Epithelial cell of proximal tubule (primary cell): ENCODE measurements at regions not wholly inside any gene's neighbourhood (a gene's known extent, or its start where the extent isn't known, plus 50 kb on each side); places are given as distances from the start of the nearest gene placed in this dataset.
"Not testable (repeated sequence)": the region's sequence is repeated elsewhere in the genome, so short reads cannot be mapped to it uniquely, and the experiment has no call there.

Experiments
- DNase-seq: peaks from one replicate; pipeline ENCODE4 v3.0.0-alpha.2; 2011; ENCODE audit warnings: low read depth
- H3K4me3 ChIP-seq: 2 replicates; pipeline ENCODE4 v1.5.1; 2011; ENCODE audit warnings: low read depth, mild to moderate bottlenecking, low read length
- CTCF ChIP-seq: conservative IDR thresholded peaks from 2 replicates; pipeline ENCODE4 v1.5.1; 2012; ENCODE audit warnings: low read depth, mild to moderate bottlenecking, low read length

- H3K4me3 ChIP-seq = no peak overlapping the region
- no peak for DNase-seq
- no peak for TF ChIP-seq CTCF
Observed at GRCh38 chr6:67974931-67975330, 660.2 kb upstream of the ADGRB3 start.

- DNase-seq = no peak
- no peak for TF ChIP-seq CTCF
- no peak overlapping the region for H3K4me3 ChIP-seq
Observed at GRCh38 chr6:67971812-67972211, 663.3 kb upstream of the ADGRB3 start.

GRCh38 chr6:67966830-67967229, 668.3 kb upstream of the ADGRB3 start:
- no peak for TF ChIP-seq CTCF
- H3K4me3 ChIP-seq = no peak overlapping the region
- no peak for DNase-seq

GRCh38 chr6:67956352-67956751, 678.7 kb upstream of the ADGRB3 start:
- no peak overlapping the region for H3K4me3 ChIP-seq
- DNase-seq = no peak
- TF ChIP-seq CTCF = no peak

GRCh38 chr6:67952948-67953347, 682.1 kb upstream of the ADGRB3 start:
- H3K4me3 ChIP-seq = no peak overlapping the region
- DNase-seq = no peak
- TF ChIP-seq CTCF = no peak

GRCh38 chr6:67952121-67952520, 683.0 kb upstream of the ADGRB3 start:
- H3K4me3 ChIP-seq = no peak overlapping the region
- TF ChIP-seq CTCF = no peak
- no peak for DNase-seq

GRCh38 chr6:67947762-67948161, 687.3 kb upstream of the ADGRB3 start:
- DNase-seq, H3K4me3 ChIP-seq: not testable (repeated sequence)
